ENCODE measurements at regions not wholly inside any gene's neighbourhood (a gene's known extent, or its start where the extent isn't known, plus 50 kb on each side); places are given as distances from the start of the nearest gene placed in this dataset.

- Histone ChIP-seq H4K20me1 (ENCODE audit: insufficient read depth) (no peaks in the 10 kb centered on the region), H3K9me3 (ENCODE audit: insufficient read depth, low read depth) (no peaks in the 10 kb centered on the region), H3F3A (ENCODE audit: insufficient read depth, low read depth) (no peaks in the 10 kb centered on the region), H3K4me1 (replicated peaks; ENCODE audit: insufficient read depth) (0 out of 2 replicates have a peak, but pooled peaks cover 5% of the 10 kb centered on the region), H3K79me2 (ENCODE audit: low read depth) (no peaks in the 10 kb centered on the region), H3K4me3 (no peak overlapping the region), H3K36me3 (ENCODE audit: low read depth) (no peaks in the 10 kb centered on the region), H3K27ac (no peak overlapping the region), H3K4me2 (no peak overlapping the region), H3K9me2 (ENCODE audit: insufficient read depth) (no peaks in the 10 kb centered on the region), H3K27me3 (ENCODE audit: insufficient read depth, low read depth) (no peaks in the 10 kb centered on the region), H2AFZ (no peak overlapping the region)
- intact Hi-C loops (cut with micrococcal nuclease; ENCODE audit: unreplicated experiment) = no loop called here
- POLR2A ChIA-PET (ENCODE audit: unreplicated experiment) = interaction anchor here (0.6 kb wide), 1 partner anchor 112 kb away, joined by 3 read pairs; no protein-coding TSS in a partner anchor
- TF ChIP-seq CTCF (conservative IDR thresholded peaks at IDR 0.05) (no peak), EZH2 (IDR thresholded peaks at IDR 0.05; ENCODE audit: low read depth) (no peak)
- CTCF ChIA-PET = interaction anchor here (0.6 kb wide), 1 partner anchor 747 kb away, joined by 17 read pairs; no protein-coding TSS in a partner anchor
- no peak for DNase-seq
- BruUV-seq (replicated peaks) = no TSS peak
Measured at GRCh38 chr1:21385022-21385421, 54.9 kb upstream of the NBPF3 start.

- Histone ChIP-seq H3K27ac (no peak overlapping the region), H3K4me3 (no peak overlapping the region), H3K9me3 (ENCODE audit: insufficient read depth, low read depth) (no peaks in the 10 kb centered on the region), H3K4me1 (replicated peaks; ENCODE audit: insufficient read depth) (peaks cover 7% of the 10 kb centered on the region), H3K79me2 (ENCODE audit: low read depth) (no peaks in the 10 kb centered on the region), H3K9me2 (ENCODE audit: insufficient read depth) (no peaks in the 10 kb centered on the region), H3K4me2 (no peak overlapping the region), H4K20me1 (ENCODE audit: insufficient read depth) (no peaks in the 10 kb centered on the region), H2AFZ (no peak overlapping the region), H3F3A (ENCODE audit: insufficient read depth, low read depth) (peaks cover 3% of the 10 kb centered on the region; the same call in 1 of the 2 replicates), H3K36me3 (ENCODE audit: low read depth) (no peaks in the 10 kb centered on the region), H3K27me3 (ENCODE audit: insufficient read depth, low read depth) (no peaks in the 10 kb centered on the region)
- POLR2A ChIA-PET (ENCODE audit: unreplicated experiment) = no interaction called here
- CTCF ChIA-PET = interaction anchor here (0.6 kb wide), 1 partner anchor 747 kb away, joined by 17 read pairs; no protein-coding TSS in a partner anchor
- TF ChIP-seq EZH2 (IDR thresholded peaks at IDR 0.05; ENCODE audit: low read depth) = no peak
- TF ChIP-seq CTCF (conservative IDR thresholded peaks at IDR 0.05) = no peak
- intact Hi-C loops (cut with micrococcal nuclease; ENCODE audit: unreplicated experiment) = no loop called here
- peak in 1 of 2 experiments; percentile 50 for DNase-seq
- BruUV-seq (replicated peaks) = no TSS peak
Measured at GRCh38 chr1:21384620-21385019, 55.3 kb upstream of the NBPF3 start.

- H2AFZ ChIP-seq = no peak overlapping the region
- peaks cover 14% of the 10 kb centered on the region for H3K4me1 ChIP-seq (replicated peaks; ENCODE audit: insufficient read depth)
- H3K4me2 ChIP-seq = no peak overlapping the region
- no peaks in the 10 kb centered on the region for H3K9me2 ChIP-seq (ENCODE audit: insufficient read depth)
- H3K9me3 ChIP-seq (ENCODE audit: insufficient read depth, low read depth) = no peaks in the 10 kb centered on the region
- no peaks in the 10 kb centered on the region for H3K27me3 ChIP-seq (ENCODE audit: insufficient read depth, low read depth)
- BruUV-seq (replicated peaks) = no TSS peak
- no peak for DNase-seq
- H3K4me3 ChIP-seq = no peak overlapping the region
- intact Hi-C loops (cut with micrococcal nuclease; ENCODE audit: unreplicated experiment) = no loop called here
- peaks cover 9% of the 10 kb centered on the region; the same call in 1 of the 2 replicates for H3F3A ChIP-seq (ENCODE audit: insufficient read depth, low read depth)
- no peaks in the 10 kb centered on the region for H3K79me2 ChIP-seq (ENCODE audit: low read depth)
- H3K36me3 ChIP-seq (ENCODE audit: low read depth) = no peaks in the 10 kb centered on the region
- H3K27ac ChIP-seq = no peak overlapping the region
- CTCF ChIA-PET = no interaction called here
- POLR2A ChIA-PET (ENCODE audit: unreplicated experiment) = no interaction called here
- H4K20me1 ChIP-seq (ENCODE audit: insufficient read depth) = no peaks in the 10 kb centered on the region
- TF ChIP-seq CTCF (conservative IDR thresholded peaks at IDR 0.05) (no peak), EZH2 (IDR thresholded peaks at IDR 0.05; ENCODE audit: low read depth) (no peak)
Measured at GRCh38 chr1:21383785-21384401, 56.0 kb upstream of the NBPF3 start.

Data from PC-9 (cell line).